ENCODE measurements at regions not wholly inside any gene's neighbourhood (a gene's known extent, or its start where the extent isn't known, plus 50 kb on each side); places are given as distances from the start of the nearest gene placed in this dataset.

- TF ChIP-seq CTCF (IDR thresholded peaks at IDR 0.05) (no peak), POLR2A (IDR thresholded peaks at IDR 0.05) (no peak)
Measured at GRCh38 chr15:96878129-96878528, 547.6 kb downstream of the NR2F2 start.
